HG02970 (cell line): ENCODE measurements at regions not wholly inside any gene's neighbourhood (a gene's known extent, or its start where the extent isn't known, plus 50 kb on each side); places are given as distances from the start of the nearest gene placed in this dataset.

Experiments
- ATAC-seq: cut with Tn5 transposase; IDR thresholded peaks from one replicate; pipeline ENCODE4 v1.9.1; 2021; ENCODE audit warnings: mild to moderate bottlenecking, moderate library complexity, moderate number of reproducible peaks; ENCODE audit not compliant: unreplicated experiment, low FRiP score

GRCh38 chrX:149280011-149280410, 225.1 kb downstream of the IDS start:
- ATAC-seq, result no peak

GRCh38 chrX:149275836-149276235, 229.3 kb downstream of the IDS start:
- no peak for ATAC-seq

GRCh38 chrX:149274516-149275105, 230.5 kb downstream of the IDS start:
- no peak for ATAC-seq

- no peak for ATAC-seq
Observed at GRCh38 chrX:149272690-149273463, 232.2 kb downstream of the IDS start.

GRCh38 chrX:149267878-149268813, 237.0 kb downstream of the IDS start:
- no peak for ATAC-seq

- ATAC-seq, result no peak
Observed at GRCh38 chrX:149262086-149262485, 243.0 kb downstream of the IDS start.

GRCh38 chrX:149259241-149259640, 245.9 kb downstream of the IDS start:
- ATAC-seq, result no peak

- ATAC-seq, result no peak
Observed at GRCh38 chrX:149255860-149256259, 249.2 kb downstream of the IDS start.

GRCh38 chrX:149248073-149248625, 257.0 kb downstream of the IDS start:
- ATAC-seq, result no peak

- no peak for ATAC-seq
Observed at GRCh38 chrX:149230689-149231088, 274.4 kb downstream of the IDS start.

GRCh38 chrX:149223854-149224253, 281.3 kb downstream of the IDS start:
- ATAC-seq, result no peak

GRCh38 chrX:149222040-149222439, 283.1 kb downstream of the IDS start:
- ATAC-seq, result no peak

- ATAC-seq, result no peak
Observed at GRCh38 chrX:149221230-149221629, 283.9 kb downstream of the IDS start.

- ATAC-seq, result no peak
Observed at GRCh38 chrX:149213264-149213663, 291.8 kb downstream of the IDS start.

- ATAC-seq, result no peak
Observed at GRCh38 chrX:149208307-149208706, 296.8 kb downstream of the IDS start.

GRCh38 chrX:149207518-149207917, 297.6 kb downstream of the IDS start:
- no peak for ATAC-seq

- ATAC-seq, result no peak
Observed at GRCh38 chrX:149205937-149206336, 299.2 kb downstream of the IDS start.

- no peak for ATAC-seq
Observed at GRCh38 chrX:149205081-149205480, 300.0 kb downstream of the IDS start.

GRCh38 chrX:149199734-149200133, 305.4 kb downstream of the IDS start:
- no peak for ATAC-seq

GRCh38 chrX:149198980-149199732, 305.9 kb downstream of the IDS start:
- no peak for ATAC-seq
